ENCODE measurements at regions not wholly inside any gene's neighbourhood (a gene's known extent, or its start where the extent isn't known, plus 50 kb on each side); places are given as distances from the start of the nearest gene placed in this dataset.

DNA sequence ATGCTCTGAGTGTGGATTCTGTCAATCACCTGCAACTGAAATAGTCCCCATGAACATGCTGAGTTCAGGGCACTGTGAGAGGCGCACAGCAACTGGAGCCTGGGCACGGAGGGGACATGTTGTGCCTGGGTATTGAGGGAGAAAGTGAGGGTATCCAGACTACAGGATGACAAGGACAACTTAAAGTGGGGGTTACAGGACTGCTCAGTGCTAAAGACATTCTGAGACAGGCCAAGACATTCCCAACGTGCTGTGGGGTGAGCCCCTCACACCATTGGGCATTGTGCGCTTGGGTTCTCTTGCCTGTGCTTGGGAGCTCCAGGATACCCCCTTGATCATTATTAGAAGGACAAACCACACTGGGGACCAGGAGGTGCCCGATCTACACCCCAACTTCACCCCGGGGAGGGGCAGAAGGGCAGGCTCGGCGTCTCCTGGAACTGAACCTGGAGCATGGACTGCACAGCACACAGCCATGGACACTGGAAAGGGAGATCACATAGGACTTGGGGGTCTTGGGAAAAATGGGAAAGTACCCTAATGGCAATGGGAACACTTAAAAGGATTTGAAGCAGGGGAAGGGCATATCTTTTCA is 72.5 kb upstream of the HDAC4 start:
- Histone ChIP-seq H3K9ac (ENCODE audit: insufficient read depth in 1 of 2, low read depth in 2 of 2, low read length in 2 of 2) (no peak overlapping the region), H3K9me3 (replicated peaks; ENCODE audit: control insufficient read depth, insufficient read depth, low read depth, low read length) (no peaks in the 10 kb centered on the region), H2AFZ (ENCODE audit: low read depth, low read length) (no peak overlapping the region), H3K4me2 (ENCODE audit: insufficient read depth, low read length) (no peak overlapping the region), H3K79me2 (ENCODE audit: control insufficient read depth, insufficient read depth, low read length) (no peaks in the 10 kb centered on the region), H4K20me1 (replicated peaks; ENCODE audit: control insufficient read depth, insufficient read depth, low read length) (no peaks in the 10 kb centered on the region; the same call in 1 of the 2 replicates), H3K4me3 (no peak overlapping the region), H3K27ac (ENCODE audit: extremely low read depth, low read depth, low read length) (no peak overlapping the region), H3K36me3 (ENCODE audit: control insufficient read depth, insufficient read depth, low read length) (no peaks in the 10 kb centered on the region), H3K27me3 (ENCODE audit: control insufficient read depth in 2 of 2, insufficient read depth in 2 of 2, low read length in 2 of 2) (peaks cover 0 to 24% of the 10 kb centered on the region in 2 experiments; a peak in 2 of 5 replicates), H3K9me1 (ENCODE audit: control insufficient read depth, insufficient read depth, low read length) (no peaks in the 10 kb centered on the region), H3K4me1 (replicated peaks in 1 of 2; ENCODE audit: control insufficient read depth in 2 of 2, insufficient read depth in 2 of 2, low read length in 2 of 2) (no peaks in the 10 kb centered on the region; a peak in 1 of 5 replicates)
- no TSS peak for BruUV-seq (replicated peaks)
- intact Hi-C loops (cut with micrococcal nuclease) = no loop called here
- no peak for FAIRE-seq
- no peak for DNase-seq (ENCODE audit: extremely low read depth in 1 of 4, low spot score in 3 of 4)
- TF ChIP-seq, protein P1, sequence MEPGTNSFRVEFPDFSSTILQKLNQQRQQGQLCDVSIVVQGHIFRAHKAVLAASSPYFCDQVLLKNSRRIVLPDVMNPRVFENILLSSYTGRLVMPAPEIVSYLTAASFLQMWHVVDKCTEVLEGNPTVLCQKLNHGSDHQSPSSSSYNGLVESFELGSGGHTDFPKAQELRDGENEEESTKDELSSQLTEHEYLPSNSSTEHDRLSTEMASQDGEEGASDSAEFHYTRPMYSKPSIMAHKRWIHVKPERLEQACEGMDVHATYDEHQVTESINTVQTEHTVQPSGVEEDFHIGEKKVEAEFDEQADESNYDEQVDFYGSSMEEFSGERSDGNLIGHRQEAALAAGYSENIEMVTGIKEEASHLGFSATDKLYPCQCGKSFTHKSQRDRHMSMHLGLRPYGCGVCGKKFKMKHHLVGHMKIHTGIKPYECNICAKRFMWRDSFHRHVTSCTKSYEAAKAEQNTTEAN (CRISPR knock-in tag; IDR thresholded peaks at IDR 0.05) = no peak
- no peak for TF ChIP-seq ATF7 (IDR thresholded peaks at IDR 0.05)
- TF ChIP-seq, protein P2, sequence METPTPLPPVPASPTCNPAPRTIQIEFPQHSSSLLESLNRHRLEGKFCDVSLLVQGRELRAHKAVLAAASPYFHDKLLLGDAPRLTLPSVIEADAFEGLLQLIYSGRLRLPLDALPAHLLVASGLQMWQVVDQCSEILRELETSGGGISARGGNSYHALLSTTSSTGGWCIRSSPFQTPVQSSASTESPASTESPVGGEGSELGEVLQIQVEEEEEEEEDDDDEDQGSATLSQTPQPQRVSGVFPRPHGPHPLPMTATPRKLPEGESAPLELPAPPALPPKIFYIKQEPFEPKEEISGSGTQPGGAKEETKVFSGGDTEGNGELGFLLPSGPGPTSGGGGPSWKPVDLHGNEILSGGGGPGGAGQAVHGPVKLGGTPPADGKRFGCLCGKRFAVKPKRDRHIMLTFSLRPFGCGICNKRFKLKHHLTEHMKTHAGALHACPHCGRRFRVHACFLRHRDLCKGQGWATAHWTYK (CRISPR knock-in tag; IDR thresholded peaks at IDR 0.05) = no peak
- TF ChIP-seq ZEB2 (IDR thresholded peaks at IDR 0.05) = no peak
- TF ChIP-seq FOS (IDR thresholded peaks at IDR 0.05; ENCODE audit: extremely low read depth, insufficient read length) = no peak
- TF ChIP-seq STAG1 (CRISPR knock-in tag; IDR thresholded peaks at IDR 0.05; ENCODE audit: borderline replicate concordance) = no peak
- no peak for TF ChIP-seq TEAD1 (CRISPR knock-in tag; IDR thresholded peaks at IDR 0.05)
- no peak for TF ChIP-seq EZH2 (IDR thresholded peaks at IDR 0.05; ENCODE audit: borderline replicate concordance, low read depth, low read length)
- TF ChIP-seq NFIX (CRISPR knock-in tag; IDR thresholded peaks at IDR 0.05; ENCODE audit: low read depth) = no peak
- no peak for TF ChIP-seq ZNF143 (CRISPR knock-in tag; IDR thresholded peaks at IDR 0.05)
- TF ChIP-seq, protein P3, sequence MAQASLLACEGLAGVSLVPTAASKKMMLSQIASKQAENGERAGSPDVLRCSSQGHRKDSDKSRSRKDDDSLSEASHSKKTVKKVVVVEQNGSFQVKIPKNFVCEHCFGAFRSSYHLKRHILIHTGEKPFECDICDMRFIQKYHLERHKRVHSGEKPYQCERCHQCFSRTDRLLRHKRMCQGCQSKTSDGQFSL (CRISPR knock-in tag; IDR thresholded peaks at IDR 0.05) = no peak
- TF ChIP-seq, protein P3 (tag; IDR thresholded peaks at IDR 0.05) = no peak
- no peak for TF ChIP-seq ZNF699 (CRISPR knock-in tag; IDR thresholded peaks at IDR 0.05; ENCODE audit: insufficient replicate concordance)
- TF ChIP-seq, protein P4, sequence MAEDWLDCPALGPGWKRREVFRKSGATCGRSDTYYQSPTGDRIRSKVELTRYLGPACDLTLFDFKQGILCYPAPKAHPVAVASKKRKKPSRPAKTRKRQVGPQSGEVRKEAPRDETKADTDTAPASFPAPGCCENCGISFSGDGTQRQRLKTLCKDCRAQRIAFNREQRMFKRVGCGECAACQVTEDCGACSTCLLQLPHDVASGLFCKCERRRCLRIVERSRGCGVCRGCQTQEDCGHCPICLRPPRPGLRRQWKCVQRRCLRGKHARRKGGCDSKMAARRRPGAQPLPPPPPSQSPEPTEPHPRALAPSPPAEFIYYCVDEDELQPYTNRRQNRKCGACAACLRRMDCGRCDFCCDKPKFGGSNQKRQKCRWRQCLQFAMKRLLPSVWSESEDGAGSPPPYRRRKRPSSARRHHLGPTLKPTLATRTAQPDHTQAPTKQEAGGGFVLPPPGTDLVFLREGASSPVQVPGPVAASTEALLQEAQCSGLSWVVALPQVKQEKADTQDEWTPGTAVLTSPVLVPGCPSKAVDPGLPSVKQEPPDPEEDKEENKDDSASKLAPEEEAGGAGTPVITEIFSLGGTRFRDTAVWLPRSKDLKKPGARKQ (CRISPR knock-in tag; IDR thresholded peaks at IDR 0.05) = no peak
- TF ChIP-seq ZNF239 (CRISPR knock-in tag; IDR thresholded peaks at IDR 0.05) = no peak
- no peak for TF ChIP-seq ZNF165 (CRISPR knock-in tag; IDR thresholded peaks at IDR 0.05; ENCODE audit: borderline replicate concordance)
- 0% methylated on average over 5 of the region's 8 CpGs for WGBS (ENCODE audit: insufficient coverage, low coverage, missing lambda C conversion rate)
- ChIA-PET CTCF (ENCODE audit: low intra/inter-chr PET ratio) (no interaction called here), POLR2A (interaction anchor here (0.8 kb wide), 1 partner anchor 337 kb away, joined by 3 read pairs; no protein-coding TSS in a partner anchor)
- in situ Hi-C loops (cut with MboI) = no loop called here
- ATAC-seq = no peak
